GM18870 (cell line): ENCODE measurements at regions not wholly inside any gene's neighbourhood (a gene's known extent, or its start where the extent isn't known, plus 50 kb on each side); places are given as distances from the start of the nearest gene placed in this dataset.

ENCODE experiments used
- ATAC-seq: cut with Tn5 transposase; IDR thresholded peaks from one replicate; pipeline ENCODE4 v1.9.1; 2021; ENCODE audit warnings: moderate library complexity; ENCODE audit not compliant: unreplicated experiment

DNA sequence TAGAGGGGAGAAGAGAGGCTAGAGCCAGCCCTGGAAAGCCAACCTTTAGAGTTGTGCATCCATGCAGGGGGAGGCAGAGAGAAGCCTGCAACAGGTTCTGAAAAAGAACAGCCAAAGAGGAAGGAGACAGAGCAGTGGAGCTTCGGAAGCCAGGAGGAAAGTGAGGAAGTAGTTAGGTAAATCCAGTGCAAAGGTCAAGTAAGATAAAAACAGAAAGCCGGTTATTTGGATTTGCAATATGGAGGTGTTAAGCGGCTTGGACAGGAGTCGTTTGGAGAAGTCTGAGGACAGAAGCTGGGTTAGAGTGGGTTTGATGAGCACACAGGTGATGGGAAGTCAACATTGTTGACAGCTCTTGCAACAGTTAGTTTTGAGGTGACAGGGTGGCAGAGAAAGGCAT is 53.5 kb upstream of the FLT1 start:
- ATAC-seq, result no peak

DNA sequence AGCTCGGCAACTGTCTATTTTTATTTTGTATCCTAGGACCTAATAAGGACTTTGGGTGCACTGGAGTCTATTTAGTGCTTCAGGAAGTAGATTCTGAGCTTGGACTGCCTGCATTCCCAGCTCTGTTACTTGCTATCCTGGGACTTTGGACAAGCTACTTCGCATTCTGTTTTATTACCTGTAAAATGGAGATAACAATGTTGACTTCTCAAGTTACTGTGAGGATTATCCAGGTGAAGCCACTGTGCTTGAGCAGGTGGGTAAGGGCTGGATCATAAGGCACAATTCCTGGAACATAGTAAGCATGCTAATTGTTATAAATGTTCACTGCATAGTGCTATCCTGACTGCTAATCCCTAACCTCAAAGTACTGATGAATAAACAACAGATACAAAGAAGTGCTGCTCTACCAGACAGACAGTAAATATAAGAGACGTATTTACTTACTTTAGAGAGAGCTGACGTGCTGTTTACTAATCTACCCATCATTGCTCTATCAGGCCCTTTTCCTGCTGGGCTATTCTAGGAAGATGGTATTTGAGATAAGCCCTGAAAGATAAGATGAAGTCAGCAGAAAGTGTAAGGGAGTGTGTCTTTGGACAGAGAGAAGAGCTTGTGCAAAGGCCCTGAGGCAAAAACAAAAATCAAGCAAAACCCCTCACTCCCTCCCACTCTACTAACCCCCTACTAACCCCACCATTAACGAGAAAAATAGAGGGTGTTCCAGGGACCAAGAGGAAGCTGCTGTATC is 50.8 kb upstream of the FLT1 start:
- ATAC-seq, result no peak
